Stomach (tissue), 8 donors: ENCODE measurements at regions not wholly inside any gene's neighbourhood (a gene's known extent, or its start where the extent isn't known, plus 50 kb on each side); places are given as distances from the start of the nearest gene placed in this dataset.

Experiments
- DNase-seq, 2 donors: peaks; one replicate each; pipeline versions ENCODE4 v3.0.0 to v3.0.0-alpha.2; 2013 to 2019
- H3K27ac ChIP-seq, 5 donors: fragments of 200-600 bp in 4 of 5; sonication (generic) in 4 of 5; one replicate each; pipeline ENCODE4 v1.5.1; 2013 to 2019; ENCODE audit warnings: mild to moderate bottlenecking in 1 of 5, moderate library complexity in 1 of 5
- H3K27me3 ChIP-seq, 3 donors: fragments of 200-600 bp; sonication (generic); one replicate each; pipeline ENCODE4 v1.5.1; 2017 to 2019; ENCODE audit warnings: mixed run types in 1 of 3
- H3K36me3 ChIP-seq, 4 donors: fragments of 200-600 bp; sonication (generic); 1 replicate in 3 of 4; 2 replicates in 1 of 4; pipeline ENCODE4 v1.5.1; 2016 to 2019
- H3K4me1 ChIP-seq, 4 donors: fragments of 200-600 bp; sonication (generic); one replicate each; pipeline ENCODE4 v1.5.1; 2016 to 2019
- H3K4me3 ChIP-seq, 4 donors: fragments of 200-600 bp; sonication (generic) in 3 of 4; one replicate each; pipeline ENCODE4 v1.5.1; 2016 to 2019; ENCODE audit warnings: mild to moderate bottlenecking in 1 of 4
- H3K9me3 ChIP-seq, 4 donors: fragments of 200-600 bp; sonication (generic); one replicate each; pipeline ENCODE4 v1.5.1; 2016 to 2019
- EP300 ChIP-seq: sonication (generic); formaldehyde crosslinking; IDR thresholded peaks from one replicate; pipeline ENCODE4 v1.6.1; 2017; ENCODE audit warnings: antibody characterized with exemption
- POLR2A ChIP-seq, 4 donors: fragments of 450-650 bp; IDR thresholded peaks; one replicate each; pipeline ENCODE4 v1.6.1; 2016; ENCODE audit warnings: antibody characterized with exemption in 4 of 4, control low read depth in 2 of 4, mild to moderate bottlenecking in 1 of 4, moderate library complexity in 1 of 4
- POLR2AphosphoS5 ChIP-seq, 3 donors: sonication (generic); formaldehyde crosslinking; IDR thresholded peaks; one replicate each; pipeline ENCODE4 v1.6.1; 2016; ENCODE audit warnings: antibody characterized with exemption in 3 of 3
- WGBS, 5 donors: extraction: QIAGEN DNeasy Blood & Tissue Kit in 3 of 5; methylation state at CpG; one replicate each; pipeline versions ENCODE4 v1.1.5 to v1.1.7; 2013 to 2018; 5-methylcytosine and 5-hydroxymethylcytosine counted together
- intact Hi-C: fragments of 100-400 bp; cut with DNase I; formaldehyde crosslinking; loops from one replicate; pipeline ENCODE4 v1.15.1; 2023; ENCODE audit warnings: low total_unique reads
- TF ChIP-seq, protein P1 (sequence below), 7 experiments: fragments of 450-650 bp in 4 of 7; fragments of 200-600 bp in 3 of 7; sonication (generic) in 3 of 7; IDR thresholded peaks; one replicate each; pipeline ENCODE4 v1.5.1; 2016 to 2019; ENCODE audit warnings: antibody characterized with exemption in 7 of 7, control low read depth in 2 of 7, mild to moderate bottlenecking in 1 of 7
- donor health status: healthy with polysubstance abuse.
- donor health status: Bipolar disorder and iron deficiency.
- donor health status: healthy.

DNA sequence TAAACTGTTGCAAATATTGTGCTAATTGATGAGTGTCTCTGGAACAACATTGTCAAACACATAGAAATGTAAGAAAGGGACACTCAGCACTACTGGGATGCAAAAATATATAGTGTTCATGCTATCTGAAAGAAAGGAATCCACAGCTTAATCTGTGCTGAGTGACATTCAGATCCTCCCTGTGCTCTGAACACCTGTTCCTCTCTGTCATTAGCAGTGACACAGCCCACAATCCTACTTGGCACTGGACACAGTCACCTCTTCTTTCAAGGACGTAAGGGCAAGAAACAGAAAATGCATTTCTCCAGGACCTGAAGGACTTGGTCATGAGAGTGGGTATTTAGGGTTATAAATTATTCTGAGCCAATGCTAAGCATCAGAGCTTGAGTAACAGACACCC, 121.4 kb upstream of the SV2C start:
- no peak for TF ChIP-seq POLR2A (IDR thresholded peaks at IDR 0.05)
- no peak for TF ChIP-seq EP300
- TF ChIP-seq POLR2AphosphoS5 (IDR thresholded peaks at IDR 0.05), result no peak
- TF ChIP-seq, protein P1, sequence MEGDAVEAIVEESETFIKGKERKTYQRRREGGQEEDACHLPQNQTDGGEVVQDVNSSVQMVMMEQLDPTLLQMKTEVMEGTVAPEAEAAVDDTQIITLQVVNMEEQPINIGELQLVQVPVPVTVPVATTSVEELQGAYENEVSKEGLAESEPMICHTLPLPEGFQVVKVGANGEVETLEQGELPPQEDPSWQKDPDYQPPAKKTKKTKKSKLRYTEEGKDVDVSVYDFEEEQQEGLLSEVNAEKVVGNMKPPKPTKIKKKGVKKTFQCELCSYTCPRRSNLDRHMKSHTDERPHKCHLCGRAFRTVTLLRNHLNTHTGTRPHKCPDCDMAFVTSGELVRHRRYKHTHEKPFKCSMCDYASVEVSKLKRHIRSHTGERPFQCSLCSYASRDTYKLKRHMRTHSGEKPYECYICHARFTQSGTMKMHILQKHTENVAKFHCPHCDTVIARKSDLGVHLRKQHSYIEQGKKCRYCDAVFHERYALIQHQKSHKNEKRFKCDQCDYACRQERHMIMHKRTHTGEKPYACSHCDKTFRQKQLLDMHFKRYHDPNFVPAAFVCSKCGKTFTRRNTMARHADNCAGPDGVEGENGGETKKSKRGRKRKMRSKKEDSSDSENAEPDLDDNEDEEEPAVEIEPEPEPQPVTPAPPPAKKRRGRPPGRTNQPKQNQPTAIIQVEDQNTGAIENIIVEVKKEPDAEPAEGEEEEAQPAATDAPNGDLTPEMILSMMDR (IDR thresholded peaks at IDR 0.05), result no peak
- intact Hi-C loops, result no loop called here
- peaks cover 0 to 10% (median 5%) of the 10 kb centered on the region in 4 donors for H3K9me3 ChIP-seq
- no peak overlapping the region for H3K4me3 ChIP-seq
- H3K27ac ChIP-seq, result no peak overlapping the region
- no peaks in the 10 kb centered on the region for H3K27me3 ChIP-seq
- DNase-seq, result no peak
- WGBS, 5 donors, result 74 to 90% (median 83%) methylated on average over 1 of the region's 1 CpG
- no peaks in the 10 kb centered on the region for H3K36me3 ChIP-seq
- no peaks in the 10 kb centered on the region for H3K4me1 ChIP-seq

DNA sequence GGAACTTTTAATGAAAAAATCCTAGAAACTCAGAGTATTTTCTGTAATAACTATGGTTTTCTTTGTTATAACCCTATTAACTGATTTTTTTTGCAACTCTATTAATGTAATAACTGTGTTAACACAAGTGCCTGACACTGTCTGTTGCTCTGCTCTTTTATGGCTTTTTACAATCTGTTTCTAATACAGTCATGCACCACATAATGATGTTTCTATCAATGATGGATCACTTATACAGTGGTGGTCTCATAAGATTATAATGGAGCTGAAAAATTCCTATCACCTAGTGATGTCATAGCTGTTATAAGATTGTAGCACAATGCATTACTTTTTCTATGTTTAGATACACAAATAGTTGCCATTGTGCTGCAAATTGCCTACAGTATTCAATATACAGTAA, 123.1 kb upstream of the SV2C start:
- H3K27ac ChIP-seq, result no peak overlapping the region
- TF ChIP-seq, protein P1 (IDR thresholded peaks at IDR 0.05), result no peak
- no peak for TF ChIP-seq POLR2A (IDR thresholded peaks at IDR 0.05)
- no peak for TF ChIP-seq POLR2AphosphoS5 (IDR thresholded peaks at IDR 0.05)
- TF ChIP-seq EP300, result no peak
- H3K9me3 ChIP-seq, result peaks cover 0 to 15% (median 4%) of the 10 kb centered on the region in 4 donors
- H3K4me3 ChIP-seq, result no peak overlapping the region
- H3K36me3 ChIP-seq, result no peaks in the 10 kb centered on the region
- intact Hi-C loops, result no loop called here
- H3K4me1 ChIP-seq, result no peaks in the 10 kb centered on the region
- no peaks in the 10 kb centered on the region for H3K27me3 ChIP-seq
- no peak for DNase-seq

DNA sequence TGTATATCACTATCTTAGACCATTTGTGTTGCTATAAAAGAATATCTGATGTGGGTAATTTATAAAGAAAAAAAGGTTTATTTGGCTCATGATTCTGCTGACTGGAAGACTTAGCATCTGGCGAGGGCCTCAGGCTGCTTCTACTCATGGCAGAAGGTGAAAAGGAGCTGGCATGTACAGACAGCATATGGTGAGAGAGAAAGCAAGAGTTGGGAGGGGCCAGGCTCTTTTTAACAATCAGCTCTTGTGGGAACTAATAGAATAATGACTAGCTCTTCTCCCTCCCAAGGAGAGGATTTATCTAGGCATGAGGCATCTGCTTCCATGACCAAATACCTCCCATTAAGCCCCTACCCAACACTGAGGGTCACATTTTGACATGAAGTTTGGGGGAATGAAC, 130.2 kb upstream of the SV2C start:
- H3K36me3 ChIP-seq, result no peaks in the 10 kb centered on the region
- no peaks in the 10 kb centered on the region for H3K4me1 ChIP-seq
- no peak for DNase-seq
- H3K9me3 ChIP-seq, result peaks cover 0 to 13% (median 5%) of the 10 kb centered on the region in 4 donors
- H3K27ac ChIP-seq, result no peak overlapping the region
- 69 to 75% (median 71%) methylated on average over 1 of the region's 1 CpG for WGBS, 5 donors
- TF ChIP-seq, protein P1 (IDR thresholded peaks at IDR 0.05), result no peak
- TF ChIP-seq POLR2AphosphoS5 (IDR thresholded peaks at IDR 0.05) (no peak), POLR2A (IDR thresholded peaks at IDR 0.05) (no peak), EP300 (no peak)
- intact Hi-C loops, result no loop called here
- H3K4me3 ChIP-seq, result no peak overlapping the region
- H3K27me3 ChIP-seq, result no peaks in the 10 kb centered on the region

DNA sequence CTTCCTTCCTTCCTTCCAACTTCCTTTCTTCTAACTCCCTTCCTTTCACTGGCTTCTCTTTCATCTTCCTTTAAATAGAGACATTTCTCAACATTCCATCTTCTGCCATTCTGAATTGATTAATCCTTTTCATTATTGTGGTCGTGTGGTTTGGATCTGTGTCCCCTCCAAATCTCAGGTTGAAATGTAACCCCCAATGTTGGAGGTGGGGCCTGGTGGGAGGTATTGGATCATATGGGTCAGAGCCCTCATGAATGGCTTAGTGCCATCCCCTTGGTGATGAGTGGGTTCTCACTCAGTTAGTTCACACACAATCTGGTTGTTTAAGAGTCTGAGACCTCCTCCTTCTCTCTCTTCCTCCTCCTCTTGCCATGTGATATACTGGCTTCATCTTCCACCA, 130.9 kb upstream of the SV2C start:
- no peak for DNase-seq
- no peak overlapping the region for H3K27ac ChIP-seq
- H3K36me3 ChIP-seq, result no peaks in the 10 kb centered on the region
- no peaks in the 10 kb centered on the region for H3K4me1 ChIP-seq
- H3K4me3 ChIP-seq, result no peak overlapping the region
- WGBS, 5 donors, result 47 to 72% (median 59%) methylated on average over 1 of the region's 1 CpG
- peaks cover 0 to 10% (median 3%) of the 10 kb centered on the region in 4 donors for H3K9me3 ChIP-seq
- intact Hi-C loops, result no loop called here
- no peaks in the 10 kb centered on the region for H3K27me3 ChIP-seq
- TF ChIP-seq, protein P1 (IDR thresholded peaks at IDR 0.05), result no peak
- TF ChIP-seq EP300, result no peak
- TF ChIP-seq POLR2A (IDR thresholded peaks at IDR 0.05), result no peak
- TF ChIP-seq POLR2AphosphoS5 (IDR thresholded peaks at IDR 0.05), result no peak
